GM21786 (cell line): ENCODE measurements at regions not wholly inside any gene's neighbourhood (a gene's known extent, or its start where the extent isn't known, plus 50 kb on each side); places are given as distances from the start of the nearest gene placed in this dataset.
"Not testable (repeated sequence)": the region's sequence is repeated elsewhere in the genome, so short reads cannot be mapped to it uniquely, and the experiment has no call there.

Experiments used
- ATAC-seq: cut with Tn5 transposase; IDR thresholded peaks from one replicate; pipeline ENCODE4 v1.9.1; 2021; ENCODE audit not compliant: unreplicated experiment

DNA sequence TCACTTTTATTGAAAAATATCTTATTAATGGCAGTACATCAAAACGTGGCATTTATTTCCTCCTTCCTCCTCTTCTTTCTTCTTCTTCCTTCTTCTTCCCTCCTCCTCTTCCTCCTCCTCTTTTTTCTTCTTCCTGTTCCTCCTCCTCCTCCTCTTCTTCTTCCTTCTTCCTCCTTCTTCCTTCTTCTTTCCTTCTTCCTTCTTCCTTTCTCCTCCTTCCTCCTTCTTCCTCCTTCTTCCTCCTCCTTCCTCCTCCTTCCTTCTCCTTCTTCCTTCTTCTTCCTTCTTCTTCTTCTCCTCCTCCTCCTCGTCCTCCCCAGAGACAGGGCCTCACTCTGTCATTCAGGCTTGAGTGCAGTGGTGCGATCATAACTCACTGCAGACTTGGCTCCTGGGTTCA is 457.2 kb downstream of the AEBP2 start:
- no peak for ATAC-seq

DNA sequence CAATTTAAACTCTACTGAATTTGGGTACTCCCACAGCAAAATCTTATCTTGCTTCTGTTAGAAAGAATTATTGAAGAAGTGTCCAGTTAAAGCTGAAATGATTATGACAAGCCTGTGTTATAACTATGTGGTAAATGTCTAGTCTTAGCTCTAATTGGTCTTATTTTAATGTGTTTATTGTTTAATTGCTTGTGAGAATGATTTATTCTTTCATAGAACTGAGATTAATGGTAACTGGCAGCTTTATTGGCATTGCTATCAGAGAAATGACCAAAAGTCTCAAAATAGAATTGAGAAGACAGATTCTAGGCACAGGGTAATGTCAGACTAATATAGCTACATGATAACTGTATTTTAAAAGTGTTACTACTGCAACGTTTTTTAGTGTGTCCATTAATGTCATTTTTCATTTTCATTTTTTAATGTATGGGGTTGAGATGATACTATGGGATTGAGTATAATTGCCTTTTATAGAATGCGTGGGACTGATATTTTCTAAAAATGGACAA is 458.7 kb downstream of the AEBP2 start:
- no peak for ATAC-seq

GRCh38 chr12:19901841-19902240 is 462.5 kb downstream of the AEBP2 start:
- no peak for ATAC-seq

DNA sequence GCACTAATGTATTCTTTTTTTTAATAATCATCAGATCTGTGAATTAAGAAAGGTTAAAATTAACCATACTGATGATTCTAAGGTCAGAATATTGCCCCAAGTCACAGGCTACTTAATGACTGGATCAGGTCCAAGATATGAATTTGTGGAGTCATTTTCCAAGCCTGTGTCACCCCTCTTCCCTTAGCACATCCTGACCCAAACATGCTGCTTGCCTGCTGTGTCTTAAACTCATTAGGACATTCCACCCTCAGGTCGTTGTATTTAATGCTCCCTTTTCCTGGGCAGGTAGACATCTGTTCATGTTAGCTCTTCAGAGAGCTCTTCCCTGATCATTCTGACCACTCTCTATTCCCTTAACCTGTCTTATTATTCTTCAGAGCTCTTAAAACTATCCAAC is 463.5 kb upstream of the PDE3A start:
- no peak for ATAC-seq

DNA sequence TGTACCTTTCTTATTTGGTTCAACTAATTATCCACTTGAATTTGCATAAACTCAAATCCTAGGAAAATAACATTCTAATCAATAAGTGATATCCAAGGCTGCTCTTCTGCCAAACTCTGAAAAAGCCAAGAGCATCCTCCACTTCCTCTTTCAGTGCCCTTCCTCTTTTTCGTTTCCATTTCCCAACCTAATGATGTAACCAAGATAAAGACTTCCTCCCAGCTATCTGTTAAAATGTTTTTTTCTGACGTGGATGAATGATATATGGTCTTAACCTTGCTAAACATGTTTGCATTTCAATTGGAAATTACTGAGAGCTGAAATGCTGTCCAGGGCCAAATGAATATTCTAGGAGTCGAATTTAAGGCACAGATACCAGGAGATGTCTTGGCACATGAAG is 459.5 kb upstream of the PDE3A start:
- ATAC-seq: no peak

DNA sequence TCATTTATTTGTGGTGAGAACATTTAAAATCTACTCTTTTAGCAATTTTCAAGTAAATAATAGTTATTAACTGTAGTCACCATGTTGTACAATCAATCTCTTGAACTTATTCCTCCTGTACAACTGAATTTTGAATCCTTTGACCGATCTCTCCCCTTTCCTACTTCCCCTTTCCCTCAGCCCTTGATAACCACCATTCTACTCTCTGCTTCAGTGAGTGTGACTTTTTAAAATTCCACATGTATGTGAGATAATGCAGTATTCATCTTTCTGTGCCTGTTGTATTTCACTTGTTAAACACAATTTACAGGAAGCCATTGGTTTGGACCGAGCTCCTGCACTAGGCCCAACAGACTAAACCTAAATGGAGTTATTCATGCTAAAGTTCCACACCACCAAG is 458.9 kb upstream of the PDE3A start:
- no peak for ATAC-seq

- ATAC-seq: no peak
Measured at GRCh38 chr12:19910681-19911080, 457.7 kb upstream of the PDE3A start.

GRCh38 chr12:19912991-19913390 is 455.3 kb upstream of the PDE3A start:
- ATAC-seq: no peak

- peak; percentile 63 for ATAC-seq
Measured at GRCh38 chr12:19915392-19916195, 452.7 kb upstream of the PDE3A start.

DNA sequence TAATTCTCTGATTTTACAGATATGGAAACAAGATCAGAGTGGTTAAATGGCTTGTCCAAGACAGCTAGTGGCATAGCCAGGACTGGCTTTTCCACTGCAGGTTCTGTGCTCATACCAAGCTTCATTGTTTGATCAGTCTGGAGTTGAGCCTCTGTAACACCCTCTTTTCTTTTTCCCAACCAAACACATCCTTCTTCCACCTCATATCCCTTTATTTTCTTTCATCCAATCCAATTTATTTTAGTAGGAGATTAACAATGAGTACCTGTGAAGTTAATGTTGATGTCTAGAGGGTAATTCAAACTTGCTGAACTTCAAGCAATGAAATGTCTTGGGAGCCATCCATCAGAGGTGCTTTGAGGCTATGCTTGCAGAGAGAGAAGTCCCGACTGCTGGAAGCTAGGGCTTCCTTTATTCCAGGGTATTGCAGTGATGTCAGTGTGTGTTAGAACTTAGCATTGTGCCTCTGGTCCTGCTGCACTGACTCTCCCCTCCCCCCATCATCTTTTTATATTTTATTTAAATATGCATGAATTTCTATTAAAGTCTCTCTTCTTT is 452.1 kb upstream of the PDE3A start:
- ATAC-seq: no peak

DNA sequence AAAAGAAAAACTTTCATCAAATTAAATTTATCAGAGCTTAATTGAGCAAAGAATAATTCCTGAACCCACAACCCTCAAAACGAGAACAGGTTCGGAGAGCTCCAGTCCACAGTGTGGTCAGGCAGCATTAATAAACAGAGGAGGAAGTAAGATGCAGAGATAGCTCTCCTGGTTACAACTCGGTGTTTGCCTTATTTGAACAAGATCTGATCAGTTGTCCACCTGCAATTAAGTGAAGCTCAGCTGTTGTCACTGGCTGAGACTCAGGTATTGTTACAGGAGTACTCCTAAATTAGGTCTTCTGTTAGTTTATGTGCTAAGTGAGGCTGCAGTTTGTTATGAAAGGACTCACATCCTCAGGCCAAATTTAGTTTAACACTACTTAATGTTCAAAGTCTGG is 451.4 kb upstream of the PDE3A start:
- no peak for ATAC-seq

DNA sequence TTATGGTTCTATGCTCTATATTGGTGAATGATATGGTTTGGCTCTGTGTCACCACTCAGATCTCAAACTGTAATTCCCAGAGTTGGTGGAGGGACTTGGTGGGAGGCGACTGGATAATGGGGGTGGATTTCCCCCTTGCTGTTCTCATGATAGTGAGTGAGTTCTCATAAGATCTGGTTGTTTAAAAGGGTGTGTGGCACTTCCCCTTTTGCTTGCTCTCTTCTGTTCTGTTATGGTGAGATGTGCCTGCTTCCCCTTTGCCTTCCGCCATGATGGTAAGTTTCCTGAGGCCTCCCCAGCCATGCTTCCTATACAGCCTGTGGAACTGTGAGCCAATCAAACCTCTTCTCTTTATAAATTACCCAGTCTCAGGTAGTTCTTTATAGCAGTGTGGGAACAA is 446.6 kb upstream of the PDE3A start:
- not testable (repeated sequence) for ATAC-seq

DNA sequence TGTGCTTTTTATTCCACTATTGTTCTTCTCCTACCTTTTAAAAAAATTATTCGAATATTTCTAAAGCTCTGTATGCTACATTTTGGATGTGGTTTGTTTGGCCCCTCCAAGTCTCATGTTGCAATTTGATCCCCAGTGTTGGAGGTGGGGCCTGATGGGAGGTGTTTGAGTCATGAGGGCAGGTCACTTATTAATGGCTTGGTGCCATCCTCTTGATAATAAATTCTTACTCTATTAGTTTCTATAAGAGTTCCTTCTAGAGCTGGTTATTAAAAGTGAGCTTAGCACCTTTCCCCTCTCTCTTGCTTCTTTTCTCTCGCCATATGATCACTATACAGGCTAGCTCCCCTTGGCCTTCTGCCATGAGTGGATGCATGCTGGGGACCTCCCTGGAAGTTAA is 445.6 kb upstream of the PDE3A start:
- ATAC-seq: no peak

DNA sequence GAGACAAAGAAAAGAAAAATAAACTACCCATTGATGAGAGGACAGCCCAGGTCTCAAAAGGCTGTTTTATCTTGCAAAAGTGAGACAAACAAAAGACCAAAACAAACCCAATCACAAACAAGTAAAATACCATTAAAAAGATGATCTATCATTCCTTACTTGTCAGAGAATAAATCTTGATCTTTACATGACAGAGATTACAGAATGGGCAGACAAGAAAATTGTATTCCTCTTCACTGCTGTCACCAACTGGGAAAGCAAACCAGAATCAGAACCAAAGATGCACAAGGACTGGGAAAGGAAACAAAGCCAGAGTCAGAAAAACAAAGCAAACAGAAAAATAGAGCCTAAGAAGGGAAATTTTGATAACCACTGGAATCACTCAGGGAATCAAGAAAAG is 444.0 kb upstream of the PDE3A start:
- ATAC-seq: no peak

DNA sequence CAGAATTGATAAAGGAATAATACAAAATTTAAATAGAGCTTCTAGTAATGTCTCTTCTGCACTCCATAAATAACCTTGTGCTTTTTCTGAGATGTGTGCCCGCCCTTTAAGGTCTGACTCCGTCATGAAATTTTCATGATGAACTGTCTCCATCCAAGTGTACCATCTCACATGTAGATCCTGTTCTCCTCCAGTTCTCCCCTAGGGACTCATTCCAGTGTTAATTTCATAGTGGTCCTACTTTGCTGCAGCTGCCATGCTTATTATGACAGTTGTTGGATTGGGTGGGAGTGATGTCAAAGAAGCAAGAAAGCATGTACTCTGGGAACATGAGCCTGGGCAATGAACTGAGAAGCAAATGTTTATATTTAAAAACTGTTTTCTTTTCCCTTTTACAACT is 442.5 kb upstream of the PDE3A start:
- no peak for ATAC-seq

DNA sequence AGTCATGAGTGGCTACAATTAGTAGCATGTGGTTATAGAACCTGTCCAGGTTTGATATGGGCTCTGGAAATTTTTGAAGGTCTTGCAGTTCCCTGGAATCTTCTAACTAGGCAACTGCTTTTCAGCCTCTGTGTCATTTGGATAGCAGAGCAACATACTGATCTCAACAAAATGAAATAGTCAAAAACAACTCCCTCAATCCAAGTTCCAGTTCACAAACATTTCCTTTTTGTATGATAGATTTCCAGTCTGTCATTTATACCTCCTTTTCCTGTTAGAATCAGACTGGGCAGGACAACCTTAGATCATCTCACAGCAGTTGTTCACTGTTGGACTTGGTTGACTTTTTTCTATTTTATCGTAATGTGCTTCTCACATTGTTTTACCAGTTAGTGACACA is 442.1 kb upstream of the PDE3A start:
- ATAC-seq: no peak

- no peak for ATAC-seq
Measured at GRCh38 chr12:19927661-19928060, 440.7 kb upstream of the PDE3A start.

- ATAC-seq: no peak
Measured at GRCh38 chr12:19932413-19932812, 435.9 kb upstream of the PDE3A start.

DNA sequence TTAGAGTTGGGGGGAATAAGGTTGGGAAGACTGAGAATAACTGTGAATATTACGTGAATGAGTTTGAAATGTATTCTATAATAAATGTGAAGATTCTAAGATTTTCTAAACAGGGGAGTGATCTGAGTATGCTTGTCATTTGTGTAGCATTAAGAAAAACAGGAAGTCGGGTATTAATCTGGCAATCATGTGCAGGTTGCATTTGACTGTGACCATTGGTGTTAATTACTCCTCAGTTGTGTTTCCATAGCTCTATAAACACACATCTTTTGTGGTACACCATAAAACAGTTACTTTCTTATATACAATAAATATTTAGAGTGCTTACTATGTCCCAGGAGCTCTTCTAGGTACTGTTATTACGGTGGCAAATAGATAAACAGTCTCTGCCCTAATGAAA is 434.4 kb upstream of the PDE3A start:
- no peak for ATAC-seq

DNA sequence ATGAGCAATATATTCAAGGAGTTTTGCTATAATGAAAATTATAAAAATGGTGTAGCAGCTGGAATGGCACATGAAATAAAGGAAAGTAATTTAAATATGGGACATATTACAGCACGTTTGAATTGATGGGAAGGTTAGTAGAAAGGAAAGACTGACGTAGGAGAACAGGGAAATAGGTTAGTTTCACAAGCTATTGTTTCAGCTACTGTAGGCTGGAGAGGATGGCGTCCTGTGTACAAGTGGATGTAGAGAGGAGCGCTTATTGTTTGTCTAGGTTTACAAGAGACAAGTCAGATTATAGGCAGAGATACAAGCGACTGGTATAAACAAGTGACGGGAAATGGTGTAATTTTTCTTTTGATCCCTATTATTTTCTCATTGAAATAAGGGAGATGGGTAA is 431.2 kb upstream of the PDE3A start:
- ATAC-seq: no peak

DNA sequence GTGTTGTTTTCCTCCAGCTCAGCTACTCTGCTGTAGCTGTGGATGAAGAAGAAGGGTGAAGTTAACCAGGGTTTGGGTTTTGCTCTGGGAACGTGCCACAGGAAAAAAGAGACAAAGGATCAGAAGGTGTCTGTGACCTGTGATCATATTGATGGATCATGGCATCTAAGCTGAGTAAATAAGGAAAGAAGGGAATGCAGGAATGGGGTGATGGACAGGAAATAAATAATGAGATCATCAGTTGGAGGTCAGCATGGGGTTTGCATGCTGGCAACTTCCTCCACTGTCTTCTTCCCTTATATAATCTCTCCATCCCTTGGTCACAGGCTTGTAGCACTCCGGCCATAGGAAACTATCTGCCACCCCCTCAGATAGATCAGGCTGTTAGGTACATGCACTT is 430.3 kb upstream of the PDE3A start:
- ATAC-seq: no peak

- ATAC-seq: no peak
Measured at GRCh38 chr12:19938491-19938890, 429.8 kb upstream of the PDE3A start.

DNA sequence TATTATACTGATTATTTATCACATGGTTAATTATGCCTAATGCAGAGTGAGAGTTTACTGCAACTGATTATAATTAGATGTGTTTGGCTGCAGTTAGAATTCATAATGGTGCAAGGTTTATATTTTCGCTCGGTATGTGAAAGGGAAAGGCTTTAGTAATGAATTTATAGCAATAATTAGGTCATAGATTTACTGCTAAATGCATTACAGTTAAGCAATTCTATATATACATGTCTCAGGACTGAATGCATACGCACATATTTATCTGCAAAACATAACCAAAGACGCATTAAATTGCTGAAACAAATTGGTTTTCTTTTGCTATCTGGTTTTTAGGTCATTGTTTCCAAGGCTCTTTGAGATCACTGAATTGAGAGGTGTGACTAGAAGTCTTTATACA is 428.1 kb upstream of the PDE3A start:
- no peak for ATAC-seq
